ENCODE measurements at regions not wholly inside any gene's neighbourhood (a gene's known extent, or its start where the extent isn't known, plus 50 kb on each side); places are given as distances from the start of the nearest gene placed in this dataset.
A peak's percentile ranks its signal among the peaks of the same experiment; 100 is the strongest.

DNA sequence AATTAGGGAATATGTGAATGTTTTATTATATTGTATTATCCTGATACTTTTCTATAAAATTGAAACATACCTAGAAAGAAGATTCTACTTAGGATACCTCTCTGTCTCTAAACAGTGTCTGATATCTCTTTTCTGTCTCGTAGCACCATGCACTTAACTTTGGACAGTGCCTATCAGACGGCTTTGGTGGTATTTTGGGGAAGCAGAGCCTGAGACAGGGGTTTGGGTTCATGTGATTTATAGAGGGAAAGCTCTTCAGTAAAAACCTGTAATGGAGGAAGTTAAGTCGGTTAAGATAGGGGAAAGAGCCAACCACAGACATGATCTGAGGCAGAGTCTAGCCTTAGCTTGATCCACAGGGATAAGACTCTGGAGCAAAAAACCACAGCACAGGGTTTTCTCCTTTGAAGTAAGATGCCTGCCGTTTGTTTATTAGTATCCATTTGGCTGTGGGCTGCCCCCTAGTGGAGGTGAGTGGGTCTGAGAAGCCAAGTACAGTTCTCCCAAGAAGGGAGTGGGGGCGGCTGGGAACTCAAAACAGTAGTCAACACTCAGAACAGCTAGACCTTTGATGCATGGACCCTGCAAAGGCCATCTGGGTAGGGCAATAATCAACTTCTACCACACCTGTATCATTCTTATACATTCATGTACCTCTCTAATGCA is 141.2 kb upstream of the ASTN2 start:
- Histone ChIP-seq H2AFZ (ENCODE audit: control insufficient read depth, low read depth, low read length) (no peak overlapping the region; the same call in 1 of the 2 replicates), H3K79me2 (ENCODE audit: control insufficient read depth, insufficient read depth, low read length) (no peaks in the 10 kb centered on the region), H3K27ac (ENCODE audit: control insufficient read depth, insufficient read depth) (no peak overlapping the region), H3K9me3 (replicated peaks; ENCODE audit: control insufficient read depth, insufficient read depth, low read length) (no peaks in the 10 kb centered on the region), H3K36me3 (ENCODE audit: control insufficient read depth in 2 of 2, insufficient read depth in 2 of 2, low read length in 1 of 2) (no peaks in the 10 kb centered on the region), H3K9ac (ENCODE audit: control insufficient read depth, insufficient read depth, low read length) (no peak overlapping the region), H4K20me1 (ENCODE audit: control insufficient read depth, insufficient read depth) (no peaks in the 10 kb centered on the region), H3K4me2 (ENCODE audit: control insufficient read depth, insufficient read depth) (no peak overlapping the region), H3K4me1 (ENCODE audit: control insufficient read depth, insufficient read depth, low read length) (no peaks in the 10 kb centered on the region), H3K4me3 (no peak overlapping the region), H3K27me3 (replicated peaks in 1 of 2; ENCODE audit: control insufficient read depth in 2 of 2, insufficient read depth in 2 of 2, low read length in 1 of 2) (no peaks in the 10 kb centered on the region)
- 2% methylated on average over 5 of the region's 5 CpGs for WGBS (ENCODE audit: insufficient coverage, insufficient replicate concordance, low lambda C conversion rate, missing lambda C conversion rate)
- intact Hi-C loops (cut with micrococcal nuclease; ENCODE audit: unreplicated experiment) = loop anchor here (1.0 kb wide), 2 partner anchors 69 to 819 kb away; no protein-coding TSS in a partner anchor
- ChIA-PET SMC1A (ENCODE audit: uncharacterized antibody, unreplicated experiment) (interaction anchor here (2.7 kb wide), 1 partner anchor 68 kb away, joined by 22 read pairs; no protein-coding TSS in a partner anchor), RAD21 (ENCODE audit: unreplicated experiment) (interaction anchor here (1.0 kb wide), 1 partner anchor 67 kb away, joined by 4 read pairs; no protein-coding TSS in a partner anchor), CTCF (interaction anchor here (1.0 to 2.7 kb wide), 6 partner anchors 8 to 819 kb away, joined by 3 to 29 read pairs (median 4); no protein-coding TSS in a partner anchor), POLR2A (no interaction called here)
- peak; percentile 94 for ATAC-seq
- peak; percentile 7 for DNase-seq (ENCODE audit: low read depth, low spot score)
- in situ Hi-C loops (cut with MboI) = no loop called here
- FAIRE-seq = peak; percentile 38
- BruUV-seq (replicated peaks) = no TSS peak
- TF ChIP-seq TBL1XR1 (IDR thresholded peaks at IDR 0.05; ENCODE audit: low read depth, low read length) (no peak), YY1 (IDR thresholded peaks at IDR 0.05; ENCODE audit: low read depth, low read length) (0 out of 2 replicates have a peak, but pooled peaks have one; percentile 30), RAD51 (IDR thresholded peaks at IDR 0.05) (no peak), RAD21 (IDR thresholded peaks at IDR 0.05; ENCODE audit: insufficient read depth, low read depth, low read length) (peak; percentile 61), SMC3 (IDR thresholded peaks at IDR 0.05; ENCODE audit: borderline replicate concordance, low read length) (peak; percentile 64; the same call in 1 of the 2 replicates)
- TF ChIP-seq, protein P1, sequence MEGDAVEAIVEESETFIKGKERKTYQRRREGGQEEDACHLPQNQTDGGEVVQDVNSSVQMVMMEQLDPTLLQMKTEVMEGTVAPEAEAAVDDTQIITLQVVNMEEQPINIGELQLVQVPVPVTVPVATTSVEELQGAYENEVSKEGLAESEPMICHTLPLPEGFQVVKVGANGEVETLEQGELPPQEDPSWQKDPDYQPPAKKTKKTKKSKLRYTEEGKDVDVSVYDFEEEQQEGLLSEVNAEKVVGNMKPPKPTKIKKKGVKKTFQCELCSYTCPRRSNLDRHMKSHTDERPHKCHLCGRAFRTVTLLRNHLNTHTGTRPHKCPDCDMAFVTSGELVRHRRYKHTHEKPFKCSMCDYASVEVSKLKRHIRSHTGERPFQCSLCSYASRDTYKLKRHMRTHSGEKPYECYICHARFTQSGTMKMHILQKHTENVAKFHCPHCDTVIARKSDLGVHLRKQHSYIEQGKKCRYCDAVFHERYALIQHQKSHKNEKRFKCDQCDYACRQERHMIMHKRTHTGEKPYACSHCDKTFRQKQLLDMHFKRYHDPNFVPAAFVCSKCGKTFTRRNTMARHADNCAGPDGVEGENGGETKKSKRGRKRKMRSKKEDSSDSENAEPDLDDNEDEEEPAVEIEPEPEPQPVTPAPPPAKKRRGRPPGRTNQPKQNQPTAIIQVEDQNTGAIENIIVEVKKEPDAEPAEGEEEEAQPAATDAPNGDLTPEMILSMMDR (IDR thresholded peaks at IDR 0.05 in 2 of 3, conservative IDR thresholded peaks at IDR 0.05 in 1 of 3; ENCODE audit: control insufficient read depth in 2 of 3, extremely low read depth in 1 of 3, insufficient read depth in 1 of 3, low read depth in 3 of 3, low read length in 3 of 3) = peak; percentile 58 to 81 (median 71)
